H1 (cell line): ENCODE measurements at regions not wholly inside any gene's neighbourhood (a gene's known extent, or its start where the extent isn't known, plus 50 kb on each side); places are given as distances from the start of the nearest gene placed in this dataset.
A peak's percentile ranks its signal among the peaks of the same experiment; 100 is the strongest.

Experiments used
- CTCF ChIA-PET: fragments of 300-600 bp; sonication (Branson Sonifier 250); formaldehyde crosslinking; loops from one replicate; lab custom pipeline; 2021; ENCODE audit not compliant: partially characterized antibody; lab: Charles Lee
- POLR2A ChIA-PET: fragments of 300-600 bp; sonication (Branson Sonifier 250); formaldehyde crosslinking; loops from one replicate; lab custom pipeline; 2021; ENCODE audit warnings: inconsistent platforms; ENCODE audit not compliant: partially characterized antibody; lab: Charles Lee
- DNase-seq, 2 experiments: peaks; one replicate each; pipeline versions ENCODE4 v3.0.0 to v3.0.0-alpha.2; 2010 to 2022; ENCODE audit warnings: low spot score in 2 of 2, low read depth in 1 of 2, mixed read lengths in 1 of 2
- FAIRE-seq: peaks from 2 replicates; lab custom pipeline; 2011; peaks lifted over from hg19 to GRCh38; lab: Jason Lieb, UNC
- H2AFZ ChIP-seq: 2 replicates; pipeline ENCODE4 v1.8.1; 2012; ENCODE audit warnings: low read length, inconsistent platforms
- H2AK5ac ChIP-seq: 2 replicates; pipeline ENCODE4 v1.6.1; 2013; ENCODE audit warnings: low read depth, low read length
- H2BK120ac ChIP-seq: replicated peaks from 2 replicates; pipeline ENCODE3; 2013; ENCODE audit warnings: low read depth, low read length, inconsistent platforms
- H2BK12ac ChIP-seq: 2 replicates; pipeline ENCODE4 v1.6.1; 2013; ENCODE audit warnings: low read depth, low read length
- H2BK15ac ChIP-seq: 2 replicates; pipeline ENCODE4 v1.6.1; 2013; ENCODE audit warnings: low read length
- H2BK20ac ChIP-seq: 2 replicates; pipeline ENCODE4 v1.6.1; 2013; ENCODE audit warnings: low read length
- H2BK5ac ChIP-seq: 2 replicates; pipeline ENCODE4 v1.6.1; 2013; ENCODE audit warnings: low read depth, low read length
- H3K14ac ChIP-seq: 2 replicates; pipeline ENCODE4 v1.6.1; 2013; ENCODE audit warnings: inconsistent platforms; ENCODE audit not compliant: insufficient read length
- H3K18ac ChIP-seq: 2 replicates; pipeline ENCODE4 v1.6.1; 2013; ENCODE audit warnings: low read length; ENCODE audit errors: extremely low read depth
- H3K23ac ChIP-seq: 2 replicates; pipeline ENCODE4 v1.6.1; 2013; ENCODE audit warnings: inconsistent platforms; ENCODE audit not compliant: insufficient read length
- H3K23me2 ChIP-seq: 2 replicates; pipeline ENCODE4 v1.6.1; 2013; ENCODE audit warnings: low read depth, low read length
- H3K27ac ChIP-seq: 2 replicates; pipeline ENCODE4 v1.6.1; 2011; ENCODE audit warnings: low read depth, low read length, inconsistent platforms
- H3K27me3 ChIP-seq, 4 experiments: replicated peaks in 1 of 4; 1 replicate in 1 of 4; 2 replicates in 3 of 4; pipeline versions ENCODE4 v1.6.1 to v1.8.1; 2011 to 2013; ENCODE audit warnings: low read length in 3 of 4, mild to moderate bottlenecking in 3 of 4, inconsistent platforms in 2 of 4, mixed read lengths in 2 of 4, moderate library complexity in 1 of 4; ENCODE audit not compliant: control insufficient read depth in 3 of 4, insufficient read depth in 3 of 4; ENCODE audit errors: extremely low read depth in 1 of 4
- H3K36me3 ChIP-seq, 4 experiments: 2 replicates each; pipeline versions ENCODE4 v1.6.1 to v1.8.1; 2011 to 2013; ENCODE audit warnings: mild to moderate bottlenecking in 4 of 4, low read length in 3 of 4, moderate library complexity in 2 of 4, control low read depth in 1 of 4, inconsistent platforms in 1 of 4; ENCODE audit not compliant: insufficient read depth in 4 of 4, control insufficient read depth in 2 of 4
- H3K4ac ChIP-seq: replicated peaks from 2 replicates; pipeline ENCODE3; 2013; ENCODE audit warnings: low read length, low read depth, mixed read lengths, inconsistent platforms; ENCODE audit not compliant: insufficient read length
- H3K4me1 ChIP-seq, 4 experiments: replicated peaks in 1 of 4; 1 replicate in 1 of 4; 2 replicates in 3 of 4; pipeline versions ENCODE4 v1.6.1 to v1.8.1; 2011 to 2013; ENCODE audit warnings: low read length in 3 of 4, inconsistent platforms in 2 of 4, mixed read lengths in 1 of 4; ENCODE audit not compliant: insufficient read depth in 4 of 4, control insufficient read depth in 3 of 4
- H3K4me2 ChIP-seq, 2 experiments: 2 replicates each; pipeline versions ENCODE4 v1.6.1 to v1.8.1; 2011 to 2013; ENCODE audit warnings: low read depth in 2 of 2, low read length in 2 of 2, control low read depth in 1 of 2, inconsistent platforms in 1 of 2, mild to moderate bottlenecking in 1 of 2; ENCODE audit not compliant: insufficient read depth in 1 of 2
- H3K4me3 ChIP-seq, 4 experiments: fragments of 200-600, 300-600 bp in 1 of 4; sonication (generic), shearing (Covaris generic), sonication (Bioruptor Twin) in 1 of 4; 2 replicates each; pipeline versions ENCODE4 v1.5.1 to v1.8.1; 2011 to 2016; ENCODE audit warnings: low read length in 4 of 4, low read depth in 3 of 4, control low read depth in 2 of 4, inconsistent platforms in 2 of 4, mild to moderate bottlenecking in 2 of 4, mixed read lengths in 1 of 4, moderate library complexity in 1 of 4; ENCODE audit not compliant: insufficient read depth in 2 of 4; ENCODE audit errors: extremely low read depth in 1 of 4
- H3K56ac ChIP-seq: replicated peaks from 2 replicates; pipeline ENCODE3; 2013; ENCODE audit warnings: low read depth, mild to moderate bottlenecking, mixed read lengths, low read length, inconsistent platforms; ENCODE audit not compliant: insufficient read length
- H3K79me1 ChIP-seq: 2 replicates; pipeline ENCODE4 v1.6.1; 2013; ENCODE audit warnings: low read depth, low read length, control low read depth
- H3K79me2 ChIP-seq, 2 experiments: 2 replicates each; pipeline versions ENCODE4 v1.6.1 to v1.8.1; 2012 to 2013; ENCODE audit warnings: low read length in 2 of 2, mild to moderate bottlenecking in 2 of 2, inconsistent platforms in 1 of 2; ENCODE audit not compliant: insufficient read depth in 2 of 2, control insufficient read depth in 1 of 2
- H3K9ac ChIP-seq, 4 experiments: replicated peaks in 1 of 4; 1 replicate in 1 of 4; 2 replicates in 3 of 4; pipeline versions ENCODE4 v1.6.1 to v1.8.1; 2011 to 2013; ENCODE audit warnings: low read depth in 3 of 4, low read length in 3 of 4, control low read depth in 2 of 4, mild to moderate bottlenecking in 2 of 4, moderate library complexity in 2 of 4, inconsistent platforms in 1 of 4; ENCODE audit errors: extremely low read depth in 1 of 4
- H3K9me3 ChIP-seq, 2 experiments: 2 replicates each; pipeline versions ENCODE4 v1.6.1 to v1.8.1; 2012 to 2013; ENCODE audit warnings: mild to moderate bottlenecking in 2 of 2, moderate library complexity in 2 of 2, control low read depth in 1 of 2, inconsistent platforms in 1 of 2, low read depth in 1 of 2, low read length in 1 of 2, mixed read lengths in 1 of 2; ENCODE audit not compliant: insufficient read depth in 2 of 2
- H4K20me1 ChIP-seq, 2 experiments: replicated peaks in 1 of 2; 2 replicates each; pipeline versions ENCODE3 to v1.8.1; 2011 to 2013; ENCODE audit warnings: inconsistent platforms in 2 of 2, low read length in 2 of 2, mild to moderate bottlenecking in 1 of 2; ENCODE audit not compliant: insufficient read depth in 2 of 2, control insufficient read depth in 1 of 2
- H4K5ac ChIP-seq: 2 replicates; pipeline ENCODE4 v1.6.1; 2013; ENCODE audit warnings: low read length, low read depth, mixed read lengths, inconsistent platforms; ENCODE audit not compliant: insufficient read length
- H4K8ac ChIP-seq: 2 replicates; pipeline ENCODE4 v1.8.0; 2013; ENCODE audit warnings: mild to moderate bottlenecking, moderate library complexity, low read length, inconsistent platforms; ENCODE audit not compliant: insufficient read depth; ENCODE audit errors: extremely low read depth
- H4K91ac ChIP-seq: replicated peaks from 2 replicates; pipeline ENCODE3; 2013; ENCODE audit warnings: low read length, mixed read lengths, inconsistent platforms; ENCODE audit not compliant: insufficient read length
- EGR1 ChIP-seq: IDR thresholded peaks from 2 replicates; pipeline ENCODE4 v1.6.1; 2011; ENCODE audit warnings: low read depth, low read length, borderline replicate concordance
- POU5F1 ChIP-seq: IDR thresholded peaks from 2 replicates; pipeline ENCODE4 v1.6.1; 2011; ENCODE audit warnings: low read depth, mild to moderate bottlenecking, low read length, moderate library complexity
- SIN3A ChIP-seq, 2 experiments: IDR thresholded peaks in 1 of 2; conservative IDR thresholded peaks in 1 of 2; 2 replicates each; pipeline ENCODE4 v1.6.1; 2011 to 2012; ENCODE audit warnings: low read length in 2 of 2, improper control_type of control experiment in 1 of 2, low read depth in 1 of 2, mild to moderate bottlenecking in 1 of 2
- TBP ChIP-seq: IDR thresholded peaks from 2 replicates; pipeline ENCODE4 v1.6.1; 2011; ENCODE audit warnings: low read depth, low read length, improper control_type of control experiment
- WGBS, 2 experiments: shearing (Covaris generic) in 1 of 2; methylation state at CpG; one replicate each; pipeline versions ENCODE4 v1.1.6 to v1.1.7; 2013 to 2015; ENCODE audit warnings: low lambda C conversion rate in 2 of 2, mixed read lengths in 2 of 2, inconsistent platforms in 1 of 2, low coverage in 1 of 2, missing lambda C conversion rate in 1 of 2; ENCODE audit not compliant: insufficient replicate concordance in 2 of 2, insufficient coverage in 1 of 2, insufficient read length in 1 of 2; ENCODE audit errors: extremely low coverage in 1 of 2, missing lambda C conversion rate in 1 of 2; 5-methylcytosine and 5-hydroxymethylcytosine counted together

- Histone ChIP-seq H2AFZ (no peak overlapping the region), H3K4me3 (no peak overlapping the region), H3K23ac (no peak overlapping the region), H2AK5ac (no peak overlapping the region), H3K4ac (no peak overlapping the region)
- TF ChIP-seq TBP (no peak), POU5F1 (no peak), SIN3A (conservative IDR thresholded peaks at IDR 0.05 in 1 of 2, IDR thresholded peaks at IDR 0.05 in 1 of 2; ENCODE audit: low read depth in 1 of 2, low read length in 2 of 2) (no peak), EGR1 (no peak)
- TF ChIP-seq, all 59 proteins: peak for 0
- H3K56ac ChIP-seq: no peak overlapping the region
- H3K9me3 ChIP-seq: no peaks in the 10 kb centered on the region; a peak in 1 of 4 replicates
- H3K79me1 ChIP-seq: no peaks in the 10 kb centered on the region
- FAIRE-seq: no peak
- WGBS, 2 experiments: 93% methylated on average over 17 of the region's 17 CpGs; no CpG with 5 or more reads in 1 of the 2 experiments
- peaks cover 3 to 19% (median 18%) of the 10 kb centered on the region in 4 experiments for H3K27me3 ChIP-seq
- H3K14ac ChIP-seq: no peak overlapping the region
- H4K5ac ChIP-seq: no peak overlapping the region
- H3K18ac ChIP-seq: no peak overlapping the region
- no peak overlapping the region for H3K27ac ChIP-seq
- no peaks in the 10 kb centered on the region for H3K36me3 ChIP-seq
- H4K91ac ChIP-seq: peak overlapping the region; percentile 55
- H2BK20ac ChIP-seq: no peak overlapping the region
- H2BK120ac ChIP-seq: no peak overlapping the region
- ChIA-PET POLR2A (no interaction called here), CTCF (interaction anchor here (0.6 to 1.0 kb wide), 3 partner anchors 387 to 459 kb away, joined by 3 to 4 read pairs (median 3); no protein-coding TSS in a partner anchor)
- DNase-seq: no peak
- no peak overlapping the region for H3K4me2 ChIP-seq
- H2BK15ac ChIP-seq: no peak overlapping the region
- no peak overlapping the region for H4K8ac ChIP-seq
- H4K20me1 ChIP-seq: peaks cover 0 to 1% of the 10 kb centered on the region in 2 experiments
- no peaks in the 10 kb centered on the region for H3K79me2 ChIP-seq
- no peak overlapping the region for H3K9ac ChIP-seq
- no peaks in the 10 kb centered on the region; the same call in 1 of the 2 replicates for H3K23me2 ChIP-seq
- no peak overlapping the region for H2BK12ac ChIP-seq
- H3K4me1 ChIP-seq: peaks cover 0 to 11% (median 4%) of the 10 kb centered on the region in 4 experiments; a peak in 6 of 7 replicates
- 0 out of 2 replicates have a peak overlapping the region, but pooled peaks have one; percentile 24 for H2BK5ac ChIP-seq
Measured at GRCh38 chr3:127139601-127140500, 53.1 kb upstream of the PRR23E start.
